Transverse colon (tissue), 4 donors: ENCODE measurements at regions not wholly inside any gene's neighbourhood (a gene's known extent, or its start where the extent isn't known, plus 50 kb on each side); places are given as distances from the start of the nearest gene placed in this dataset.
"Not testable (repeated sequence)": the region's sequence is repeated elsewhere in the genome, so short reads cannot be mapped to it uniquely, and the experiment has no call there.

Source experiments
- DNase-seq: peaks from one replicate; pipeline ENCODE4 v3.0.0-alpha.2; 2019
- H3K27ac ChIP-seq, 4 donors: fragments of 200-600 bp; sonication (generic); 2 replicates each; pipeline ENCODE4 v1.5.1; 2016 to 2018; ENCODE audit warnings: inconsistent platforms in 4 of 4
- H3K27me3 ChIP-seq: fragments of 200-600 bp; sonication (generic); 2 replicates; pipeline ENCODE4 v1.5.1; 2017; ENCODE audit warnings: inconsistent platforms
- H3K36me3 ChIP-seq, 4 donors: fragments of 200-600 bp; sonication (generic); 2 replicates each; pipeline ENCODE4 v1.5.1; 2017 to 2019; ENCODE audit warnings: inconsistent platforms in 4 of 4
- H3K4me1 ChIP-seq, 4 donors: fragments of 200-600 bp; sonication (generic); 2 replicates each; pipeline ENCODE4 v1.5.1; 2017 to 2020; ENCODE audit warnings: inconsistent platforms in 4 of 4
- H3K4me3 ChIP-seq, 4 donors: fragments of 200-600 bp; sonication (generic); 1 replicate in 1 of 4; 2 replicates in 3 of 4; pipeline versions ENCODE4 v1.5.1 to v1.6.1; 2017 to 2019; ENCODE audit warnings: inconsistent platforms in 4 of 4
- H3K9me3 ChIP-seq, 2 donors: fragments of 200-600 bp; sonication (generic); 2 replicates each; pipeline ENCODE4 v1.5.1; 2017 to 2019; ENCODE audit warnings: inconsistent platforms in 2 of 2
- CTCF ChIP-seq, 5 experiments: fragments of 200-600 bp in 3 of 5; fragments of 450-650 bp in 2 of 5; sonication (generic) in 3 of 5; IDR thresholded peaks; 1 replicate in 2 of 5; 2 replicates in 3 of 5; pipeline ENCODE4 v1.5.1; 2016 to 2017; ENCODE audit warnings: antibody characterized with exemption in 5 of 5, inconsistent platforms in 3 of 5, mild to moderate bottlenecking in 2 of 5, moderate library complexity in 1 of 5
- EP300 ChIP-seq: sonication (generic); formaldehyde crosslinking; IDR thresholded peaks from one replicate; pipeline ENCODE4 v1.6.1; 2017; ENCODE audit warnings: antibody characterized with exemption, low read depth
- POLR2A ChIP-seq: fragments of 450-650 bp; IDR thresholded peaks from one replicate; pipeline ENCODE4 v1.6.1; 2016; ENCODE audit warnings: antibody characterized with exemption, mild to moderate bottlenecking, moderate library complexity
- POLR2AphosphoS5 ChIP-seq, 3 donors: sonication (generic); formaldehyde crosslinking; IDR thresholded peaks; one replicate each; pipeline ENCODE4 v1.6.1; 2016; ENCODE audit warnings: antibody characterized with exemption in 3 of 3
- WGBS, 2 donors: methylation state at CpG; one replicate each; pipeline ENCODE4 v1.1.5; 2018; ENCODE audit warnings: low coverage in 1 of 2; 5-methylcytosine and 5-hydroxymethylcytosine counted together
- in situ Hi-C, 4 donors: fragments of 200-750 bp; cut with MboI; loops; one replicate each; pipeline versions ENCODE4 v1.15.0 to v1.15.1; 2017; ENCODE audit warnings: low sequenced_read_pairs in 3 of 4, low pct_ligation_motif_present in 1 of 4, low pct_unique_long_range_greater_than_20kb in 1 of 4
- intact Hi-C: fragments of 100-400 bp; cut with DNase I; formaldehyde crosslinking; loops from one replicate; pipeline ENCODE4 v1.15.1; 2023; ENCODE audit warnings: low total_unique reads

GRCh38 chr5:129246088-129246487 lies 151.5 kb downstream of the ISOC1 start:
- 54% methylated on average over 3 of the region's 3 CpGs for WGBS, 2 donors
- Histone ChIP-seq H3K4me1 (no peaks in the 10 kb centered on the region), H3K9me3 (no peaks in the 10 kb centered on the region), H3K27ac (no peak overlapping the region), H3K4me3 (no peak overlapping the region), H3K36me3 (no peaks in the 10 kb centered on the region), H3K27me3 (no peaks in the 10 kb centered on the region)
- intact Hi-C loops (no loop called here), in situ Hi-C loops (no loop called here)
- TF ChIP-seq POLR2A (no peak), POLR2AphosphoS5 (IDR thresholded peaks at IDR 0.05) (no peak), EP300 (no peak), CTCF (IDR thresholded peaks at IDR 0.05) (no peak)
- DNase-seq = no peak

- TF ChIP-seq POLR2A = no peak
- no peak for TF ChIP-seq CTCF (IDR thresholded peaks at IDR 0.05)
- no peak for TF ChIP-seq POLR2AphosphoS5 (IDR thresholded peaks at IDR 0.05)
- no peak for TF ChIP-seq EP300
- Histone ChIP-seq H3K9me3 (no peaks in the 10 kb centered on the region), H3K27me3 (no peaks in the 10 kb centered on the region), H3K36me3 (no peaks in the 10 kb centered on the region), H3K4me3 (no peak overlapping the region), H3K4me1 (no peaks in the 10 kb centered on the region), H3K27ac (no peak overlapping the region)
- intact Hi-C loops (no loop called here), in situ Hi-C loops (no loop called here)
- WGBS, 2 donors = 56 to 62% methylated on average over 9 of the region's 9 CpGs
- no peak for DNase-seq
Measured at GRCh38 chr5:129249886-129250285, 155.3 kb downstream of the ISOC1 start.

- WGBS, 2 donors = 48 to 60% methylated on average over 1 to 2 of the region's 2 CpGs
- DNase-seq = no peak
- H3K27me3 ChIP-seq = no peaks in the 10 kb centered on the region
- no peak overlapping the region for H3K4me3 ChIP-seq
- in situ Hi-C loops = no loop called here
- H3K36me3 ChIP-seq = no peaks in the 10 kb centered on the region
- H3K9me3 ChIP-seq = no peaks in the 10 kb centered on the region
- TF ChIP-seq CTCF (IDR thresholded peaks at IDR 0.05) (no peak), EP300 (no peak), POLR2A (no peak), POLR2AphosphoS5 (IDR thresholded peaks at IDR 0.05) (no peak)
- intact Hi-C loops = no loop called here
- no peak overlapping the region for H3K27ac ChIP-seq
- no peaks in the 10 kb centered on the region for H3K4me1 ChIP-seq
Measured at GRCh38 chr5:129271308-129271707, 176.8 kb downstream of the ISOC1 start.

- Histone ChIP-seq H3K4me1 (no peaks in the 10 kb centered on the region), H3K27ac (no peak overlapping the region), H3K36me3 (no peaks in the 10 kb centered on the region), H3K27me3 (no peaks in the 10 kb centered on the region), H3K4me3 (no peak overlapping the region), H3K9me3 (no peaks in the 10 kb centered on the region)
- in situ Hi-C loops = no loop called here
- 80 to 92% methylated on average over 2 of the region's 2 CpGs for WGBS, 2 donors
- intact Hi-C loops = no loop called here
- no peak for TF ChIP-seq POLR2A
- no peak for DNase-seq
Measured at GRCh38 chr5:129284010-129284409, 176.1 kb upstream of the ADAMTS19 start.

- H3K27ac ChIP-seq, DNase-seq, H3K9me3 ChIP-seq, intact Hi-C loops, H3K4me1 ChIP-seq, H3K27me3 ChIP-seq, H3K36me3 ChIP-seq, in situ Hi-C loops, H3K4me3 ChIP-seq: not testable (repeated sequence)
- WGBS, 2 donors = 81 to 90% methylated on average over 3 to 5 of the region's 5 CpGs
Measured at GRCh38 chr5:129294216-129294615, 165.9 kb upstream of the ADAMTS19 start.
